ENCODE measurements at regions not wholly inside any gene's neighbourhood (a gene's known extent, or its start where the extent isn't known, plus 50 kb on each side); places are given as distances from the start of the nearest gene placed in this dataset.

DNA sequence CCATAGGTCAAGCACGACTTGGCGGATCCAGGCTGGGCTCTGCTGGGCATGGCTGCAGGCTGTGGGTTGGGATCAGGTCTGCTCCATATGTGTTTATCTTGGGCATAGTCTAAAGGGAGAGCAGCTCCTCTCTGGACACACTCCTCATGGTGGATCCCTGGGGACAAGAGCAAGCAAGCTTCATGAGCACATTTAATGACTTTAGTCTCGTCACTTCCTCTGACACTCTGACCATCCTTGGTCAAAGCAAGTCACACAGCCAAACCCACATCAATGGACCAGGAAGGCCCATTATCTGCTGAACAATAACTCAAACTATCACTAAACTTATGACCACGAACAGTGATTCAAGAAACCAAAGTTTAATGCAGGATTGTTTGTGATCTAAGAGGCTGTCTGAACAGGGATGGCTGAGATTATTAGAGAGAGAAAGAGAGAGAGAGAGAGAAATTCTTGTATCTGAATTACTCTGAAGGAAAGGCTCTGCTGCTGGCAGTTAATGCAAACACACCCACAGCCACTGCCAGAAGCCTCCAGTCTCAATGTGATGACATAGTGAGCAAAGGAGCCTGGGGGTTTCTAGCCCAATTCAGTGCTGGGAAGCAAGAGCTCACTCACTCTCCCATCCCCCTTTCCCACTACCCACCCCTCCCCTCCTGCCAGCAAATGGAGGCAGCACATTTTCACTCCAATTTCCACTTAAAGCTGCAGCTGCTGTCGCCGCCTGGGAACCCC lies 490.2 kb upstream of the SULF2 start:
- Mint-ChIP-seq H3K36me3 (no peaks in the 10 kb centered on the region), H3K4me3 (no peak overlapping the region), H3K27ac (peak overlapping the region; percentile 57), H3K27me3 (ENCODE audit: insufficient read depth, low read depth) (no peaks in the 10 kb centered on the region), H3K9me3 (no peaks in the 10 kb centered on the region), H3K4me1 (peaks cover 24% of the 10 kb centered on the region)
- Histone ChIP-seq H3K79me2 (ENCODE audit: low read depth) (no peaks in the 10 kb centered on the region), H3F3A (ENCODE audit: low read depth) (peaks cover 14% of the 10 kb centered on the region), H3K4me2 (peak overlapping the region; percentile 30), H3K36me3 (no peaks in the 10 kb centered on the region), H4K20me1 (ENCODE audit: low read depth) (no peaks in the 10 kb centered on the region), H2AFZ (replicated peaks) (peak overlapping the region; percentile 94), H3K27me3 (no peaks in the 10 kb centered on the region), H3K4me3 (peak overlapping the region; percentile 10), H3K9ac (no peak overlapping the region), H3K27ac (peak overlapping the region; percentile 53), H3K9me3 (ENCODE audit: low read depth) (no peaks in the 10 kb centered on the region), H3K4me1 (peaks cover 22% of the 10 kb centered on the region)
- TF ChIP-seq EZH2 (IDR thresholded peaks at IDR 0.05) = no peak
- TF ChIP-seq, protein P1, sequence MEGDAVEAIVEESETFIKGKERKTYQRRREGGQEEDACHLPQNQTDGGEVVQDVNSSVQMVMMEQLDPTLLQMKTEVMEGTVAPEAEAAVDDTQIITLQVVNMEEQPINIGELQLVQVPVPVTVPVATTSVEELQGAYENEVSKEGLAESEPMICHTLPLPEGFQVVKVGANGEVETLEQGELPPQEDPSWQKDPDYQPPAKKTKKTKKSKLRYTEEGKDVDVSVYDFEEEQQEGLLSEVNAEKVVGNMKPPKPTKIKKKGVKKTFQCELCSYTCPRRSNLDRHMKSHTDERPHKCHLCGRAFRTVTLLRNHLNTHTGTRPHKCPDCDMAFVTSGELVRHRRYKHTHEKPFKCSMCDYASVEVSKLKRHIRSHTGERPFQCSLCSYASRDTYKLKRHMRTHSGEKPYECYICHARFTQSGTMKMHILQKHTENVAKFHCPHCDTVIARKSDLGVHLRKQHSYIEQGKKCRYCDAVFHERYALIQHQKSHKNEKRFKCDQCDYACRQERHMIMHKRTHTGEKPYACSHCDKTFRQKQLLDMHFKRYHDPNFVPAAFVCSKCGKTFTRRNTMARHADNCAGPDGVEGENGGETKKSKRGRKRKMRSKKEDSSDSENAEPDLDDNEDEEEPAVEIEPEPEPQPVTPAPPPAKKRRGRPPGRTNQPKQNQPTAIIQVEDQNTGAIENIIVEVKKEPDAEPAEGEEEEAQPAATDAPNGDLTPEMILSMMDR (IDR thresholded peaks at IDR 0.05) = no peak
- TF ChIP-seq EZH2phosphoT487 (IDR thresholded peaks at IDR 0.05) = no peak
- DNase-seq (ENCODE audit: low spot score) = peak; percentile 65

DNA sequence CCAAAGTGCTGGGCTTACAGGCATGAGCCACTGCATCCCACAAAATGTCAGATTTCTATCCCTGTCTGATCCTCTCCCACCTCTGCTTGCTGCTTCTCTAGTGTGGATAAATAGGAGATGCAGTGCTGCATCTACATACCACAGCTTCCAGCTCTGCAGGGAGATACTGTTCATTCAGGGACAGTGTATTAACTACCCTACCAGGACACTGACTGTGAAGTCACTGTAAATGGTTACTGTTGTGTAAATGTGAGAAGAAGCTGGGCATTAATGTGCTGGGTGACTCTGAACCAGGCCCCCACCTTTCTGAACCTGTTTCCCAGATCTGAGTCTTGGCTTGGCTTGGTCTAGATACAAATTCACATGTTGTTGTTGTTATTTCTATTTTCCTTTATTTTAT lies 488.6 kb upstream of the SULF2 start:
- Histone ChIP-seq H3K9me3 (ENCODE audit: low read depth) (no peaks in the 10 kb centered on the region), H3K27me3 (no peaks in the 10 kb centered on the region), H3F3A (ENCODE audit: low read depth) (peaks cover 14% of the 10 kb centered on the region), H2AFZ (replicated peaks) (no peak overlapping the region), H3K4me2 (no peak overlapping the region), H3K79me2 (ENCODE audit: low read depth) (no peaks in the 10 kb centered on the region), H4K20me1 (ENCODE audit: low read depth) (no peaks in the 10 kb centered on the region), H3K4me3 (no peak overlapping the region), H3K36me3 (no peaks in the 10 kb centered on the region), H3K4me1 (peaks cover 22% of the 10 kb centered on the region), H3K9ac (no peak overlapping the region), H3K27ac (no peak overlapping the region)
- H3K4me3 Mint-ChIP-seq = no peak overlapping the region
- H3K4me1 Mint-ChIP-seq = peaks cover 24% of the 10 kb centered on the region
- TF ChIP-seq, protein P1 (IDR thresholded peaks at IDR 0.05) = no peak
- TF ChIP-seq EZH2phosphoT487 (IDR thresholded peaks at IDR 0.05) (no peak), EZH2 (IDR thresholded peaks at IDR 0.05) (no peak)
- no peak for DNase-seq (ENCODE audit: low spot score)
- H3K36me3 Mint-ChIP-seq = no peaks in the 10 kb centered on the region
- H3K27ac Mint-ChIP-seq = no peak overlapping the region
- peaks cover 3% of the 10 kb centered on the region for H3K27me3 Mint-ChIP-seq (ENCODE audit: insufficient read depth, low read depth)
- H3K9me3 Mint-ChIP-seq = no peaks in the 10 kb centered on the region

DNA sequence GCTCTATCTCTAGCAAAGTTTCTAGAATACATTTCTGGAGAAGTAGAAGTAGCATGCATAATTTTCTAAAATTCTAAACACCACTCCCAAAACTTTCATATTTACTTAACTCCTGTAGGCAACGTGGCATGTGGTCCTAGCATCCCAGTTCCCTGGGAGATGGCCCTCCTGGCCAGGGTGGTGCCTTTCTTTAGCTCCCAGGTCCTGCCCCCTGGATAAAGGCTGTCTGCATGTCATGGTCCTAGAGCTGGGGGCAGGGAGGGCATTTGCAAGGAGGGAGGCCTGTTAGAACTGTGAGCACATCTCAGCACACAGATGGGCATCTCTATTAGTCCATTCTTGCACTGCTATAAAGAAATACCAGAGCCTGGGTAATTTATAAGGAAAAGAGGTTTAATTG lies 485.6 kb upstream of the SULF2 start:
- H3F3A ChIP-seq (ENCODE audit: low read depth) = peaks cover 8% of the 10 kb centered on the region
- H3K27me3 ChIP-seq = no peaks in the 10 kb centered on the region
- no peak overlapping the region for H3K4me2 ChIP-seq
- Mint-ChIP-seq H3K4me1 (peaks cover 20% of the 10 kb centered on the region), H3K4me3 (no peak overlapping the region), H3K27me3 (ENCODE audit: insufficient read depth, low read depth) (peaks cover 6% of the 10 kb centered on the region), H3K27ac (no peak overlapping the region), H3K9me3 (peaks cover 4% of the 10 kb centered on the region), H3K36me3 (no peaks in the 10 kb centered on the region)
- H3K9me3 ChIP-seq (ENCODE audit: low read depth) = no peaks in the 10 kb centered on the region
- no peak overlapping the region for H3K27ac ChIP-seq
- no peaks in the 10 kb centered on the region for H4K20me1 ChIP-seq (ENCODE audit: low read depth)
- H3K36me3 ChIP-seq = no peaks in the 10 kb centered on the region
- peaks cover 9% of the 10 kb centered on the region for H3K4me1 ChIP-seq
- TF ChIP-seq, protein P1 (IDR thresholded peaks at IDR 0.05) = no peak
- TF ChIP-seq EZH2 (IDR thresholded peaks at IDR 0.05) (no peak), EZH2phosphoT487 (IDR thresholded peaks at IDR 0.05) (no peak)
- no peak overlapping the region for H3K4me3 ChIP-seq
- H2AFZ ChIP-seq (replicated peaks) = no peak overlapping the region
- DNase-seq (ENCODE audit: low spot score) = no peak
- no peak overlapping the region for H3K9ac ChIP-seq
- no peaks in the 10 kb centered on the region for H3K79me2 ChIP-seq (ENCODE audit: low read depth)
